Superior temporal gyrus (tissue), 1 donor: ENCODE measurements at regions not wholly inside any gene's neighbourhood (a gene's known extent, or its start where the extent isn't known, plus 50 kb on each side); places are given as distances from the start of the nearest gene placed in this dataset.

ENCODE experiments used
- DNase-seq: peaks from one replicate; pipeline ENCODE4 v3.0.0-alpha.2; 2016; ENCODE audit errors: extremely low spot score

GRCh38 chr3:94179059-94179458, 116.2 kb downstream of the NSUN3 start:
- no peak for DNase-seq

DNA sequence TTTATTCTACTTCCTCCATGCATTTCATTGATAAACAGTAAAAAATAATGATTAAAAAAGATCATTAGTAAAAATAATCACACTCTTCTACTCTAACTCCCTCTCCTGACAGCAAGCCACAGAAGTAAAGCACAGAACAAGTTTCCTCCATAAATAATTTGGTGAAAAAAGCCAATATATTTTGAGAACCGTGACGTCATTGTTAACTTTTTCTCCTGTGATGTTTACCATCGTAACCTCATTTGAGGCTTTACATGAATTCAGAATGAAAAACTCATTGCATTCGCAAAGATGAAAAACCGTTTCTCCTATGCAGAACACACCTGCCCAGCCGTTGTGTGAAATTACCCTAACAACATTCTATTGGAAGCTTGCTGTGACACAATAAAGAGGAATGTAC, 120.7 kb downstream of the NSUN3 start:
- DNase-seq: peak; percentile 3

- no peak for DNase-seq
These were observed 121.9 kb downstream of the NSUN3 start for GRCh38 chr3:94184781-94185180.

- no peak for DNase-seq
These were observed 122.9 kb downstream of the NSUN3 start for GRCh38 chr3:94185753-94186152.

DNA sequence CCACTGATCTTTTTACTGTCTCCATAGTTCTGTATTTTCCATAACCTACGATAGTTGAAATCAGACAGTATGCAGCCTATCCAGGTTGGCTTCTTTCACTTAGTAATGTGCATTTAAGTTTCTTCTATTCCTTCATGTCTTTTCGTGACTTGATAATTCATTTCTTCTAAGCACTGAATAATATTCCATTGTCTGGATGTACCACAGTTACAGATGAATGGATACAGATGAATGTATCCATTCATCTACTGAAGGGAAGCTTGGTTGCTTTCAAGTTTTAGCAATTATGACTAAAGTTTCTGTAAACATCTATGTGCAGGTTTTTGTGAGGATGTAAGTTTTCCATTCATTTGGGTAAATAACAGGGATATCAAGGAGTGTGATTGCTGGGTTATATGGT, 124.8 kb downstream of the NSUN3 start:
- no peak for DNase-seq

DNA sequence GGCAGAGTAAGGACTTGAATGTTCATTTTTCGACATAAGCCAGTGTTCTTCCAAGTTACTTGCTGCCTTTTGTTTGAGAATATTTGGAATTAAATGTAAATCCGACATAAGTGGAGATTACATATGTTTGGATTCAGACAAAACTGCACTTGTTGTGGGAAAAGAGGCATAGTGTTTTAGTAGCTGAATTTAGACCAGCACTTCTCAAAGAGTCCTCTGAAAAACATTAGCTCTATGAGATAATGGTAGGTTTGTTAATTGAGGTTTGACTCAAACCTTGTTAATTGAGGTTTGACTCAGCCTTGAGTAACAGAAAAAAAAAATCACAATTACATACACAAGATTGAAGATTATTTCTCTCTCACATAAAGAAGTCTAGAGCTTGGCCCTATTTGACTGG, 132.5 kb downstream of the NSUN3 start:
- no peak for DNase-seq

DNA sequence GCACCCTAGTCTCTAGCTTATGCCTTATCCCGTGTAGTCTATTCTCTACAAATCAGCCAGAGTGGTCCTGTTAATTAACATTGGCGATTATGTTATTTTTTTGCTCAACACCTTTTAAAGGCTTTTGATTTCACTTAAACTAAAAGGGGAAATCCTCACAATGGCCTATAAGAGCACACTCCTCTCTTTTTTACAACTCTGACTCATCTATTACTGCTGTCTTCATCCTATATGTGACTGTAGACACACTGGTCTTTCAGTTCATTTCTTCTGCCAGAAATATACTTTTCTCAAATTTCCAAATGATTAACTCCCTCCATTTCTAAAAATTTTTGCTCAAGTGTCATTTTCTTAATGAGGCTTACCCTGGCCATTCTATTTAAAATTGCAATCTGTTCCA, 143.4 kb downstream of the NSUN3 start:
- DNase-seq: no peak

- no peak for DNase-seq
These were observed 147.4 kb downstream of the NSUN3 start for GRCh38 chr3:94210256-94210655.

- DNase-seq: no peak
These were observed 154.5 kb downstream of the NSUN3 start for GRCh38 chr3:94217406-94217805.

DNA sequence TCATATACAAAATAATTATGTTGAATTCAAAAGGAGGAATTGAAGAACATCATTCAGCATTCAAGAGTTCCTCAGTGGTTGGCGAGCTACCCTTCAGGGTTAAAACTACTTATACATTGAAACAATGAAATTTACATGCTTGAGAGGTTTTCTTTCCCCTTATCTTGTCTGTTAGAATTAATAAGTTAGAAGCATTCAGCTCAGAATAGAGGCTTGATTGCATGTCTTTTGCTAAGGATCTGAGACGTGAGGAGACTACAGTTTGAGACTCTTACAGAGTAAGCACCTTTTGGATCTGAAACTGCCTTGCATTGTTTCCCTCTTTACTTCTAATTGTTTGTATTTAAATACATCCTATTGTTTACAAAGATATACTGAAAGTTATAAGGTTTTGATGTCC, 157.6 kb downstream of the NSUN3 start:
- no peak for DNase-seq

DNA sequence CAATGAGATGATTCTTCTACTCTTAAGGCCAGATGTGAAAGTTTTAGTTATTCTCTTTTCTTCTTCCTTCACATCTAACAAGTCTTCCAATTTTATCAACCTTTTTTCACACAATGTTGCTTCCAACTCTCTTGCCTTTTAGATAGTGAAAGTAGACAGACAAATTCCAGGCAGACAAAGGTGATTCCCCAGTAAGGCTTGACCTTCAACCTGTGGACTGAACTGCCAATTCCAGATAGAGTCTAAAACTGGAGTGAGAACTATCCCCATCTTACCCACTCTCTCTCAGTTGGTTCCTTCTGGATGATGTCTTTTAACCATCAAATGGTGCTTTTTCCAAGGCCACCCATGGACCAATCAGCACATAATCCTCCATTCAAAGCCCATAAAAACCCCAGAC, 159.0 kb downstream of the NSUN3 start:
- DNase-seq: no peak

DNA sequence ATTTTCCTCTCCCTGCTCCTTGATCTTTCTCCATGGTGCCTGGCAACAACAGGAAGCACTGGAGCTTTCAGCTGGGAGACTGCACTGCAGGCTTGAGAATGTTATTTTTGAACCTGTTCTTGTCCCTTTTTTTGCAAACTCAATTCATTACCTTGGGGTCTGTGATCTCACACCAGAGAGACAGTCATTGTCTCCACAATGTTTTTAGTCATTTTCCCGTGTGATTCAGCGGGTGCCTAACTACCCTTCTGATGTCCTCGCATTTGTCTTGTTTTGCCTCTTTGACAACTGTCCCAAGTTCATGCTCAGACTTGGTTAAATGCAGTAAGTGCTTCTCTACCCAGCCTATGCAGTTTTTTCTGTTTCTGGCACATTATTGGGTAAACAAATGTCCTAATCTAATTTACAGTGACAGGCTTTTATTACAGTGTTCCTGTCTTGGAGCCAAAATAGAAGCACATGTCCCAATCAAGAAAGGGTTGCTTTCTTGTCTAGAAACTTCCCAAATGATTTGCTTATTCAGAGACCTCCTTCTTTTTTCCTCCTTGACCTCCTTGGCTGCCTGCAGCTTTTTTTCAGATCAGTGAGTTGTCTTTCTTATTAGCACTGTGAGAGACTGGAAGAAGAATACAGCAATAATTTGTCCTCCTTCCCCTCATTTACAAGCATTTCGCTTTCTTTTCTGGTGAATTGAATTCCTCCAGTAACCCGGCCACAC, 162.4 kb downstream of the NSUN3 start:
- DNase-seq: no peak

- no peak for DNase-seq
These were observed 163.2 kb downstream of the NSUN3 start for GRCh38 chr3:94226078-94226477.

DNA sequence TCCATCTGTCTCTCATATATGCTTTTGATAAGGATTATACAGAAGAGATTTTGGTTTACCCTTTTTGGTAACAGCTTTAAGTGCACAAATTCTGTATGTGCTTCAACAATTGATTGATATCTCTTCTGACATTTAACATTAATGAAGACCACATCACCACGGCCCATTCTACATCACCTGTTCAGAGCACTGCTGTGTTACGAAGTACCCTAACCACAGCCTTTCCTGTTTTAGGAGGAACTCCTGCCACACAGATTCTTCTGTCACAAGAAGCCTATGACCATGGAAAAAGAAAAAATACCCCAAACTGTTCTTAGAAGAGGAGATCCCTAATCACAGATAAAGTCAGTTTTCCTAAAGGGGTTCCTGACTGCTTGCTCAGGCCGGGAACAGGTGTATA, 170.1 kb downstream of the NSUN3 start:
- no peak for DNase-seq

GRCh38 chr3:94234177-94234788, 171.4 kb downstream of the NSUN3 start:
- DNase-seq: peak; percentile 75

- no peak for DNase-seq
These were observed 179.1 kb downstream of the NSUN3 start for GRCh38 chr3:94241986-94242385.

DNA sequence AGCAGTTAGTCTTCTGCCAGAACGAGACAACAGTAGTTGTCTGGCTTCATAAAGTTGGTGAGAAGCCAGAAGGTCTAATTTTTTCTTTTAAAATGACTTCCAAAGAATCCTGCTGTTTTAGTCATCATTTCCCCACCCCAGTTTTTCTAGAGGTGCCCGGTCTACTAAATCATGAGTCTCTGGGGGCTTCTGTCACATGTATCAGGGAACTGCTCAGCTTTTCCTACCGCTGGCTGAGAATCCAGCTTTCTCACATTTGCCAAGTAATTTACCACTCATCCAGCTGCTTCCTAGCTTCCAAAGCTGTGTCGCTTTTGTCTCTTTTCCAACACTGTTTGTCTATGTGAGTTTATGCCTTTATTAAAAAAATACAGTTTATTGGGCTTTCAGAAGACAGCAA, 183.3 kb downstream of the NSUN3 start:
- no peak for DNase-seq

DNA sequence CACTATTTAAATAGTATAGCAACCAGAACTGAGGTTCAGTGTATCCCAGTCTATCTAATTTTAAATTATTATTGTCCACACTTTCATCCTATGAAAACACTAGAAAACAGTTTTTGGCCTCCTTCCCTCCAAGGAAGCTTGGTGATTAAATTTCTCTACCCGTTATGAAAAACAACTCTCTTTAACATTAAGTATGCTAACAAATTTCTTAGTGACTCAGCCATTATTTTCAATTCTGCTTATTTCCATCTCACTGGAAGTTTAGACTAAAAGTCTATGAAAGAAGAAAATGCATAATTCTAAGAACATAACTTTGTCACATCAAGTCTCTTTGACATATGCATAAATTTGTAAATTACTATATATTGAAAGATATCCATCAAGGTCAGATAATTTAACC, 185.2 kb downstream of the NSUN3 start:
- DNase-seq: no peak

DNA sequence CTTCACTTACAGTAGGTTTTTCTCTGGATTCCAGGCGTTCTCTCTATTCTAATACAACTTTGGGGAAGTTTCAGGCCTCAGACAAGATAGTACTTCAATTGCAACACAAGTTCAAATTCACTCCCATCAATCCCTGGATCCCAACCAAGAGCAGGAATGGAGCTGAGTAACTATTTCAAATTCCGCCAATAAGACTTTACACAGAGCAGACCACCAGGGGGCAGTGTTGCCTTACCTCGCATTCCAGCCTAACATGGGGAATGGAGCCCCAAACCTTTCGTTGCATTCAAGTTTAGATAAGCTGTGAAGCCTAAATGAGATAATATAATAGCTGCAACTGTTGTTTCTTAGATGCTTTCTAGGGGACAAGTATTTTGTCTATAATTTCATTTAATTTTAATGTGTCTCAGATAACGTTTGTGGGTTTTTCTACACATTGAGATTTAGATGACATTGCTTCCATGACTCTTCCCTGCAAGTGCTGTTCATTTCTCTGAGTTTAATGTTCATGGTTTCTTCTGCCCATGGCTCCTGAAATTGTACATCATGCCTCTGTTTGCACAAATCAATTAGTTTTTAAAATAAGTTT, 186.7 kb downstream of the NSUN3 start:
- peak; percentile 84 for DNase-seq

DNA sequence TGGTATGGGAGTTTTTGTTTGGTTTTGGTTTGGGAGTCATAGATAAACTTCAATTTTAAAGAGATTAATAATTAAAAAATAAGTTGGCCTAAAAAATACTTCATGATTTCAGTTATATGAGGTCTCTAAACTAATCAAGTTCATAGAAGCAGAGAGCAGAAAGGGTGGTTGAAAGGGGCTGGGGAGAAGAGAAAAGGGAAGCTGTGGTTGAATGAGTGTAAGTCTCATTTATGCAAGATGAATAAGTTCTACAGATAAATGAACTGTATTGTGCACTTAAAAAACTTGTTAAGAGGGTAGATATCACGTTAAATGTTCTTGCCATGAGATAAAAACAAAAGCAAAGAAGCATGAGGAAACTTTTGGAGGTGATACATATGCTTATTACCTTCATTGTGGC, 188.7 kb downstream of the NSUN3 start:
- DNase-seq: no peak

GRCh38 chr3:94252316-94252715, 189.5 kb downstream of the NSUN3 start:
- DNase-seq: no peak

GRCh38 chr3:94256888-94257813, 194.3 kb downstream of the NSUN3 start:
- DNase-seq: no peak
